Occipital lobe (tissue), 1 donor: ENCODE measurements at regions not wholly inside any gene's neighbourhood (a gene's known extent, or its start where the extent isn't known, plus 50 kb on each side); places are given as distances from the start of the nearest gene placed in this dataset.

Experiments
- DNase-seq: peaks from one replicate; lab custom pipeline; 2025; lab: John Stamatoyannopoulos, UW

GRCh38 chr2:60400462-60401246 lies 152.8 kb downstream of the BCL11A start:
- DNase-seq: no peak

- DNase-seq: no peak
Observed at GRCh38 chr2:60394463-60394862, 159.0 kb downstream of the BCL11A start.

GRCh38 chr2:60391649-60392375 lies 161.6 kb downstream of the BCL11A start:
- DNase-seq: no peak

DNA sequence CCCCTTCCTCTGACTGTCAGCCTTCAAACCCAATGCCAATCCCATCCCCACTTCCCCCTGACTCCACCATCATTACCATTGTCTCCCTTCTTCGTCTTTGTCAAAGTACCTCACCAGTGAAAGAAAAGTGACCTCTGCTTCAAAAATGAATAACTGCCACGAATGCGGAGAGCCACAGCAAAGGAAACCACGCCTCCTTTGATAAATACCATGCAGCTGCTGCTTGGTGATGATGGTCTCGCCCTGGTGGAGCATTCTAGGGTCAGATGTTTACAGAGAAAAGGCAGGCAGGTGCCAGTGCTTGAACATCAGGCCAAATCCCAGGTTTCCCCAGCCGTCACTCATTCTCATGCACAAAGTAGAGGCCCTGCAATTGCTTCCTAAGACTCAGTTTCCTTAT lies 162.2 kb downstream of the BCL11A start:
- no peak for DNase-seq

DNA sequence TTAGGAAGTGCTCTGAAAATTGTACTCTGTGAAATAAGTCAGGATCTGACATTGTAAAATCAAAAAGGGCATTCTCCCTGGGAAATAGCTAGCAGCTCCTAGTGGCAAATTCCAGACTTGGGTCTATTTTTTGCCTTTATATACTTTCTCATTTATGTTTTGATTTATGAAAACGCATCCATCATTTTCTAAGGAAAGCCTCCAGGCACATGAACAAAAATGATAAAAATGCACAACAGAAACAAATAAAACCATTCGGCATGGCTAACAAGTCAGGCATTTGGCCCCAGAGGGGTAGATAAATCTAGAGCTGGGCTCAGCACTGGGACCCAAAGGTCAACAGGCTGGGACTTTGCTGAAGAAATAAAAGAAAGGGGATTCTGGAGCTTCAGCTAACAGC lies 167.0 kb downstream of the BCL11A start:
- DNase-seq: no peak

GRCh38 chr2:60385648-60386047 lies 167.8 kb downstream of the BCL11A start:
- no peak for DNase-seq

DNA sequence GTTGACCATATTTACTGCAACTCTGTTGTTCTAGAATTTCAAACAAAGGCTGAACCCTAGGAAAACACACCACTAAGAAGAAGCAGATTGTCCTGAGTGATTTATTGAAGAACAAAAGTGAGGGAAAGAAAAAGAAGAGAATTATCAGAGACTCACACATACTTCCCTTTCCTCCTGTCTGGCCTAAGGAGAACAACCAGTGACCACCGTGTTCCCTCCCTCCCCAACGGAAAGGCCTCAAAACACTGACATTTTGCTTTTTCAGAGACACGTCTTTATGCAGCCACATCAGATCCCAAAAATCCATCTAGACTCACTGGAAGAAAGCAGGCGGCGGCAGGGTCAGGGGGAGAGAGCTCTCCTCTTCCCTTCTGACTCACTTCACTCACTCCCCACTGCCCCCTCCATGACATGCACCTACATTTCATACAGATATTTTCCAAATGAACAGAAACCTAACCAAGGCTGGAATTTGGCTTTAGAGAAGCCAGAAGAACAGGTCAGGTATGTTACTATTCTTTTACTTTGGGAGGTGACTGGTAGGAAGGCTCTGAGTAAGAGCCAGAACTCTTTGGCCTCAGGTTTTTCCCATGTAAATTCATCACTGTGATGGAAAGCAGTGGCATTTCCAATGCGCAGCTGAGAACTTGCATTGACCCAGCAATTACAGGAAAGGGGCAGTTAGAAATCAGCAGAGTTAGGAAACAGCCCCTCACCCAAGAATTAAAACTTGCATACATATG lies 169.9 kb downstream of the BCL11A start:
- no peak for DNase-seq

DNA sequence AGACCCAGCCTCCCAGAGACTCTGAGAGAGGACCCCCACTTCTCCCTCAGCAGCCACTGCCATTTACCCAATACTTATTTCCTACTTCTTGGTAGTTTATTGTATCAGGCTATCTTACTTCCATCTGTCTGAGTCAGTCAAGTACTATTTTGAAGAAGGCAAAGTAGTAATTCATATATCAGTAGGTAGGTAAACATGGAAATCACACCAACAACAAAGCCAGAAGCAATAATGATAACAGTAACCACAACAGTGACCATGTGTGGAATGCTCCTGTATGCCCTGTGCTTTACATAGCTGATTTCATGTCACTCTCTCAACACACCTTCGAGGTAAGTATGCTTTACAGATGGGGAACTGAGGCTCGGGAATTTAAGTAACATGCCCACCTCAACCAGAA lies 173.0 kb downstream of the BCL11A start:
- DNase-seq: no peak

DNA sequence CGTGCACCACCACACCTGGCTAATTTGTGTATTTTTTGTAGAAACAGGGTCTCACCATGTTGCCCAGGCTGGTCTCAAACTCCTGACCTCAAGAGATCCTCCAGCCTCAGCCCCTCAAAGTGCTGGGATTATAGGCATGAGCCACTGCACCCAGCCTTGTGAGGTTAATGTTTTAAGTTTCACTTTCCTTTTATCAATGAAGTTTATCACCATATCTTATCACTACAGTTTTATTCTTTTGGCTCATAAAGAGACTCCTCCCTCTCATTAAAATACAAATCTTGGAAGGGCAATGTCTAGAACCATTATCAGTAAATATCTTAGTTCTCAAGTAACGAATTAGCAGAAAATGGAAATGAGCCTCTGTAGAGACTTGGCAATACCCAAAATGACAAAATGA lies 173.8 kb downstream of the BCL11A start:
- DNase-seq: no peak

- no peak for DNase-seq
Observed at GRCh38 chr2:60379216-60379615, 174.2 kb downstream of the BCL11A start.

GRCh38 chr2:60377825-60378224 lies 175.6 kb downstream of the BCL11A start:
- DNase-seq: no peak

DNA sequence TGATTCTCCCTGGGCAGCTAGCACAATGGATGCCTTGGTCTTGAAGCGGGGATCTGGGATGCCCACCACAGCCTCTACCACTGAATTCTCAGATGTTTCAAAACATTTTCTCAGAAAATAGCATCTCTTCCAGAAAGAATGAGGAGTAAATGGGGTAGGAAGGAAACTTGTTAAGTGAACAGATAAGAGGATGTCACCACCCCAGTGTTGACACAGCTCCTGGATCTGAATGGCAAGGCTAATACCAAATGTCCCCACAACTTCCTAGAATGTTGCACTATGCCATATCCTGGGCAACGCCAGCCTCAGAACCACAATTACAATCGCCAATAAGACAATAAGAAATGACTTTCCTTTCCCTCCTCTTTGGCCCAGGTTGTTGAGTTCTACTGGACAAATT lies 177.2 kb downstream of the BCL11A start:
- DNase-seq: no peak

- DNase-seq: no peak
Observed at GRCh38 chr2:60371681-60372080, 181.8 kb downstream of the BCL11A start.

DNA sequence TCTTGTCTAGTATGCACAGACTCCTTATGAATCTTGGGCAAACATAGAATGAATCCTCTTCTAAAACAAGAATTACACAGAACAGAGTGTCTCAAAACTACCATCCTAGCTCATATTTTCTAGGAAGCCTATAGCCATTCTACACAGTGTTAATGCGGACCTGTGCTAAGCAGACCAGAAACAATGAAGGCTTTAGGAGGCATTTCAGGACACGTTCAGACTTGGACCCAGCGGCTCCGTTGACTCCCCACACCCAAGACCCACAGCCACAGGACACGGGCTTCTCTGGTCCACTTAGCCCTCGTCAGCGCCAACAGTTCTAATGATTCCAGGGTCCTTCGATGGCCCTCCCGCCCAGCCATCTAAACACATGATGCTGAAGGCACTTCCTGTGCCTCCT lies 182.2 kb downstream of the BCL11A start:
- DNase-seq: no peak

GRCh38 chr2:60370814-60371213 lies 182.6 kb downstream of the BCL11A start:
- no peak for DNase-seq

DNA sequence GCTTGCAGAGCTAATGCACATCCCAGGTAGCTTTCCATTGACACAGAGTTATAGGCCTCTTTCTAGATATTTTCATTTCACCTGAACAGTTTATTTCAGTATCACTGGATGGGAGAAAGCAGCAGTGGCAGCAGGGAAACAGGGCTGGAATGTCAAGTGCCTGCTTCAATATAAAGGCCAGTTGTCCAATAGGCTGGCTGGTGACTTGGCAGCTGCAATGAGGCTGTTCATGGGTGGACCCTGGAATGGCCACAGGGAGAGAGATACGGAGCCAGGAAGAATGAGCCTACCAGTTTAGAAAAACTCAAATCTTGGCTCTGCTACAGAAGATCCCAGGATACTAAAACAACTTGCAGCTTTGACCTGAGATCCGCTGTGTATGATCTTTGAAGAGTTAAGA lies 185.0 kb downstream of the BCL11A start:
- no peak for DNase-seq

DNA sequence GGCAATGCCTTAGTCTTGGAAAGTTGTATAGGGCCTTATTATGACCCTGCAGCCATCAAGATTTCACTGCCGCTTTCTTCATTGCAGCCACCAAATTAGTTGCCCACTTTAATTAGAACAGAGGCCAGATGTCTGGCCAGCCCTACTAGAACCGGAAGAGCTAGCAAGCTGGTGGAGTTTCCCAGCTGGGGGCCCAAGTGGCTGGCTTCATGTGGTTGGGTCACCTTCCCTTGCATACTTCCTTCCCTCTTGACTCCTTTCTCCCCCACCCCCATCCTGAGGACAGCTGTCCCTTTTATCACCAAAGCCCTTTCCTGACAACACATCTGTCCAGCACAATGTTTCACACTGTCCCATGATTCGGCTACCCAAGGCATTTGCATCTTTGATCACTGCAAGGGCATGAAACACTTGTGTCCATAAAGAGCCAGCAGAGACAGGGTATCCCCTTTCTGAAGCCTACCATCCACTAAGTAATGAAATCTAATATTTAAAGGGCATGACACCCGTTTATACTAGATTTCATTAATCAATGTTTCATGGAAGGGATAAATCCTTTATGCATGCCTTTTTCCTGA lies 187.2 kb downstream of the BCL11A start:
- no peak for DNase-seq

DNA sequence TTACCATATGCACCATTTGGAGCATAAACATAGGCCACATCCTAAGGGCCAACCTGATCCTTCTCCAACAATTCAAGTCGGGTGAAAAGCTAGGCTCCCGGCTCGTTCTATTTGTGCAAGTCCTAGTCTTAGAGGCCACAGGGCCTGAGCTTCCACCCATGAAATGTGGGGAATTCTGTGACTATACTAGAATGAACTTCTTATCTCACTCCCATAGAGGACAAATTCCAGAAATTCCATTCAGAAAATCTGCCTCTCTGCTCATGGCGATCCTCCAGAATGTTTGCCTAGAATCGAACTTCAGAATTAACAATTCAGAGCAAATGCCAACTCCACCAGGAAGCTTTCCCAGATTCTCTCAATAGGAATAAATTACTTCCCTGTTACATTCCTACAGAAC lies 187.9 kb downstream of the BCL11A start:
- DNase-seq: no peak

DNA sequence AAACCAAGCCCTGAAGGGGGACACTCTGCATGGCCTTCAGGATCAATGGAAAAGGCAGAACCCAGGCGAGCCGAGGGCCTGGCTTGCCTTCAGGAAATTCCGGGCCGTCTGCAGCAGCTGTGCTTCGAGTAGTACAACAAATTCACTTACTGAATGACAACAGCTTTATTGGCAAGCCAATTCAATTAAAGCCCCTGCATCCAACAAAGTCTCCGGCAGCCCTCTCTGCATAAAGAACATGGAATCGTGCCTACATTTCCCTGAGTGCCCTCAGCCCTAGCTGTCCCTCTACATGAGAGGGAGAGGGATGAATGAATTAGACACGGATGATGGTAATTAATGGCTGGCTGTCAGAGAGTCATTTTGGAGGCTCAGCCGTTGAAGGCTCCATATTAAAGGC lies 189.0 kb downstream of the BCL11A start:
- DNase-seq: no peak

DNA sequence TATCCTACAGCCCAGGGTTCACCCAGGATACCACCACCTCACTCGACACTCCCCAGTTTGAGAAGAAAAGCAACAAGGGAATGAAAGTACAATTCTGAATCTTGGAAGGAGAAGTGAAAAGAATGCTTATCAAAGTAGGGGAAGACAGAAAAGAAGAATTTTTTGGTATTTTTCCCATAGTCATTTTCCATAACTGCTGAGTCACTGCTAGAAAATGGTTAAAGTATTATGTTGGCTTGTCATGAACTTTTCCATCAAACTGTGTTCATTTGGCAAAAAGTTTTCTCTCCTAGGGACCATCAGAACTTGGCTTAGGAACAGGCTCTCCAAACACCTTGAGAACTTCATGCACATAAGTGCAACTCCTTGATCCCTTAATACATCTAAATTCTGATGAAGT lies 192.0 kb downstream of the BCL11A start:
- no peak for DNase-seq

DNA sequence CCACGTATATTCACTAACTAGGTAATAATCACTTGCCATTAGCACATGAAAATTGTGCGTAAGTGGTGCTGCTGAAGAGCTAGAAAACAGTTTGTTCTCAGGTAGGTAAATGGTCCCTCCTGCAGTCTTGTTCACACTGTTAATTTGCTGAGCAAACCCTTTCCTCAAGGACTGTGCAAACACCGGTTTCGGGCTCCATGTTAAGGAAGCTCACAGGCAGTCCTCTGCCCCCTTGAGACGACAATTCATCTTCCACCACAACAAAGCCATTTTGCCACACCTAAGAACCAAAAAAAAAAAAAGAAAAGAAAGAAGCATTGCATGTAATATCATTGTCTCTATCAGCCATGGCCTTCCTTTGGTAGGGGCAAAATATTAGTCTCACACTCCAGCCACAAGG lies 193.9 kb downstream of the BCL11A start:
- no peak for DNase-seq

- no peak for DNase-seq
Observed at GRCh38 chr2:60358476-60358875, 195.0 kb downstream of the BCL11A start.
